ENCODE measurements at regions not wholly inside any gene's neighbourhood (a gene's known extent, or its start where the extent isn't known, plus 50 kb on each side); places are given as distances from the start of the nearest gene placed in this dataset.

DNA sequence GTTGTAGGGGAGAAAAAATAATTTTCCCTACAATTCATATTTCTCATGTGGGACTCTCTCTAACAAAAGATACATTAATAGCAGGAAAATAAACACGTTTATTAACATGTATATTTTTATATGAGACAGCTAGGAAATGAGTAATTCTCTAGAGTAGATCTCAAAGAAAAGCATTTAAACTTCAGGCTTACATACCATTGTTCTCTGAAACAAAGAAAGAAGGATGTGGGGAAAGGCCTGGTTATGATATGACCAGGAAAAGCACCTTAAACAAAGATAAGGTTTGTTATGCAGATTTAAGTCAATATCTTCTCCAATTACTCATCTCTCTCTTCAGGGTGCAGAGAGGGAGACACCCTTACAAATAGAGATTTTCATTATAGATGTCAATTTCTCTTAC is 131.3 kb downstream of the SLC7A11 start:
- TF ChIP-seq, protein P1, sequence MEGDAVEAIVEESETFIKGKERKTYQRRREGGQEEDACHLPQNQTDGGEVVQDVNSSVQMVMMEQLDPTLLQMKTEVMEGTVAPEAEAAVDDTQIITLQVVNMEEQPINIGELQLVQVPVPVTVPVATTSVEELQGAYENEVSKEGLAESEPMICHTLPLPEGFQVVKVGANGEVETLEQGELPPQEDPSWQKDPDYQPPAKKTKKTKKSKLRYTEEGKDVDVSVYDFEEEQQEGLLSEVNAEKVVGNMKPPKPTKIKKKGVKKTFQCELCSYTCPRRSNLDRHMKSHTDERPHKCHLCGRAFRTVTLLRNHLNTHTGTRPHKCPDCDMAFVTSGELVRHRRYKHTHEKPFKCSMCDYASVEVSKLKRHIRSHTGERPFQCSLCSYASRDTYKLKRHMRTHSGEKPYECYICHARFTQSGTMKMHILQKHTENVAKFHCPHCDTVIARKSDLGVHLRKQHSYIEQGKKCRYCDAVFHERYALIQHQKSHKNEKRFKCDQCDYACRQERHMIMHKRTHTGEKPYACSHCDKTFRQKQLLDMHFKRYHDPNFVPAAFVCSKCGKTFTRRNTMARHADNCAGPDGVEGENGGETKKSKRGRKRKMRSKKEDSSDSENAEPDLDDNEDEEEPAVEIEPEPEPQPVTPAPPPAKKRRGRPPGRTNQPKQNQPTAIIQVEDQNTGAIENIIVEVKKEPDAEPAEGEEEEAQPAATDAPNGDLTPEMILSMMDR (IDR thresholded peaks at IDR 0.05; ENCODE audit: poor library complexity, severe bottlenecking), result no peak
- TF ChIP-seq TAF1 (IDR thresholded peaks at IDR 0.05; ENCODE audit: low read depth), result no peak
- TF ChIP-seq POLR2AphosphoS5 (IDR thresholded peaks at IDR 0.05), result no peak
- TF ChIP-seq EZH2 (IDR thresholded peaks at IDR 0.05; ENCODE audit: borderline replicate concordance, insufficient read depth, low read length, poor library complexity, severe bottlenecking), result no peak
- no peak for TF ChIP-seq EP300 (conservative IDR thresholded peaks at IDR 0.05; ENCODE audit: poor library complexity, severe bottlenecking)
- TF ChIP-seq SMC3 (conservative IDR thresholded peaks at IDR 0.05; ENCODE audit: poor library complexity), result no peak
